IMR-90 (cell line): ENCODE measurements at regions not wholly inside any gene's neighbourhood (a gene's known extent, or its start where the extent isn't known, plus 50 kb on each side); places are given as distances from the start of the nearest gene placed in this dataset.
"Not testable (repeated sequence)": the region's sequence is repeated elsewhere in the genome, so short reads cannot be mapped to it uniquely, and the experiment has no call there.

Experiments
- ATAC-seq: fragments of 200-7000 bp; cut with Tn5 transposase; 2 replicates; pipeline ENCODE4 v1.9.1; 2020; ENCODE audit warnings: low read depth, mild to moderate bottlenecking, moderate library complexity
- BruUV-seq: library from RNA; stranded (reverse); fragments of 400-500 nt; replicated peaks from 2 replicates; lab custom pipeline; 2021; lab: Mats Ljungman, UMichigan
- CTCF ChIA-PET: fragments of 300-600 bp; formaldehyde crosslinking; extraction: SDS; loops from one replicate; lab custom pipeline; 2021; ENCODE audit warnings: antibody characterized with exemption; lab: Yijun Ruan, JAX
- POLR2A ChIA-PET: fragments of 300-600 bp; sonication (Branson Sonifier 250); formaldehyde crosslinking; loops from one replicate; lab custom pipeline; 2022; ENCODE audit warnings: antibody characterized with exemption; ENCODE audit not compliant: unreplicated experiment; lab: Charles Lee
- DNase-seq: peaks from one replicate; pipeline ENCODE4 v3.0.0; 2013
- H2AFZ ChIP-seq: replicated peaks from 2 replicates; pipeline ENCODE3; 2013; ENCODE audit warnings: low read length, mild to moderate bottlenecking; ENCODE audit not compliant: poor library complexity
- H2AK5ac ChIP-seq: 2 replicates; pipeline ENCODE4 v1.6.1; 2013; ENCODE audit warnings: low read depth, low read length, inconsistent platforms
- H2AK9ac ChIP-seq: replicated peaks from 2 replicates; pipeline ENCODE3; 2013; ENCODE audit warnings: mild to moderate bottlenecking, low read depth, low read length, moderate library complexity; ENCODE audit not compliant: poor library complexity
- H2BK120ac ChIP-seq: 2 replicates; pipeline ENCODE4 v1.6.1; 2013; ENCODE audit warnings: low read depth, low read length, inconsistent platforms
- H2BK15ac ChIP-seq: 3 replicates; pipeline ENCODE4 v1.6.1; 2013; ENCODE audit warnings: low read depth, low read length, inconsistent platforms
- H2BK20ac ChIP-seq: 2 replicates; pipeline ENCODE4 v1.6.1; 2013; ENCODE audit warnings: low read depth, mild to moderate bottlenecking, inconsistent platforms, low read length, moderate library complexity
- H2BK5ac ChIP-seq: 2 replicates; pipeline ENCODE4 v1.6.1; 2013; ENCODE audit warnings: mild to moderate bottlenecking, low read depth, low read length, inconsistent platforms; ENCODE audit not compliant: poor library complexity, severe bottlenecking
- H3K14ac ChIP-seq: replicated peaks from 2 replicates; pipeline ENCODE4 v1.6.1; 2013; ENCODE audit warnings: low read depth, low read length, inconsistent platforms
- H3K18ac ChIP-seq: 2 replicates; pipeline ENCODE4 v1.6.1; 2013; ENCODE audit warnings: low read depth, low read length, control low read depth
- H3K23ac ChIP-seq: 2 replicates; pipeline ENCODE4 v1.6.1; 2013; ENCODE audit warnings: low read depth, low read length, inconsistent platforms
- H3K27ac ChIP-seq: 2 replicates; pipeline ENCODE4 v1.5.1; 2013; ENCODE audit warnings: mild to moderate bottlenecking, control low read depth, low read length; ENCODE audit not compliant: insufficient read depth
- H3K27me3 ChIP-seq: 2 replicates; pipeline ENCODE4 v1.6.1; 2013; ENCODE audit warnings: low read length; ENCODE audit not compliant: control insufficient read depth, insufficient read depth
- H3K36me3 ChIP-seq: 2 replicates; pipeline ENCODE4 v1.6.1; 2013; ENCODE audit warnings: low read length, mixed read lengths; ENCODE audit not compliant: control insufficient read depth, insufficient read depth
- H3K4ac ChIP-seq: 2 replicates; pipeline ENCODE4 v1.6.1; 2013; ENCODE audit warnings: low read depth, low read length, inconsistent platforms
- H3K4me1 ChIP-seq: 2 replicates; pipeline ENCODE4 v1.6.1; 2013; ENCODE audit warnings: low read length, mixed read lengths; ENCODE audit not compliant: control insufficient read depth, insufficient read depth
- H3K4me2 ChIP-seq: 2 replicates; pipeline ENCODE4 v1.6.1; 2013; ENCODE audit warnings: low read depth, mild to moderate bottlenecking, control low read depth, low read length, moderate library complexity
- H3K4me3 ChIP-seq: 2 replicates; pipeline ENCODE4 v1.5.1; 2013; ENCODE audit warnings: low read depth, mild to moderate bottlenecking, control low read depth, low read length, moderate library complexity; ENCODE audit not compliant: insufficient read depth
- H3K56ac ChIP-seq: 2 replicates; pipeline ENCODE4 v1.6.1; 2013; ENCODE audit warnings: low read length, inconsistent platforms; ENCODE audit not compliant: insufficient read depth; ENCODE audit errors: extremely low read depth
- H3K79me1 ChIP-seq, 2 experiments: 2 replicates each; pipeline ENCODE4 v1.6.1; 2013; ENCODE audit warnings: low read length in 2 of 2, inconsistent platforms in 1 of 2, low read depth in 1 of 2
- H3K9ac ChIP-seq: 2 replicates; pipeline ENCODE4 v1.6.1; 2013; ENCODE audit warnings: low read depth, low read length, control low read depth
- H3K9me1 ChIP-seq: 2 replicates; pipeline ENCODE4 v1.6.1; 2013; ENCODE audit warnings: low read length, inconsistent platforms; ENCODE audit not compliant: insufficient read depth
- H3K9me3 ChIP-seq: 2 replicates; pipeline ENCODE4 v1.6.1; 2013; ENCODE audit warnings: low read length; ENCODE audit not compliant: control insufficient read depth, insufficient read depth
- H4K20me1 ChIP-seq: 2 replicates; pipeline ENCODE4 v1.6.1; 2013; ENCODE audit warnings: low read length, inconsistent platforms; ENCODE audit not compliant: insufficient read depth
- H4K5ac ChIP-seq: 2 replicates; pipeline ENCODE4 v1.6.1; 2013; ENCODE audit warnings: mild to moderate bottlenecking, low read depth, low read length, control low read depth
- H4K8ac ChIP-seq, 2 experiments: 2 replicates each; pipeline ENCODE4 v1.6.1; 2013; ENCODE audit warnings: low read depth in 2 of 2, low read length in 2 of 2, control low read depth in 1 of 2, inconsistent platforms in 1 of 2
- H4K91ac ChIP-seq: 2 replicates; pipeline ENCODE4 v1.6.1; 2013; ENCODE audit warnings: low read depth, low read length, inconsistent platforms; ENCODE audit not compliant: insufficient read depth
- WGBS, 2 experiments: methylation state at CpG; one replicate each; pipeline versions ENCODE4 v1.1.5 to v1.1.7; 2013; ENCODE audit warnings: missing lambda C conversion rate in 2 of 2; ENCODE audit not compliant: insufficient read length in 1 of 2; ENCODE audit errors: extremely low coverage in 2 of 2; 5-methylcytosine and 5-hydroxymethylcytosine counted together
- dilution Hi-C: fragments of 300-500 bp; cut with HindIII; formaldehyde crosslinking; loops from one replicate; pipeline ENCODE4 v1.14.3; 2018; ENCODE audit warnings: low sequenced_read_pairs; ENCODE audit not compliant: unreplicated experiment
- in situ Hi-C: fragments of 300-500 bp; cut with MboI; formaldehyde crosslinking; loops from 3 replicates; pipeline ENCODE4 v1.14.3; 2019; ENCODE audit warnings: low sequenced_read_pairs, inconsistent platforms, mixed read lengths
- intact Hi-C: fragments of 100-400 bp; cut with micrococcal nuclease; formaldehyde crosslinking; loops from 2 replicates; pipeline ENCODE4 v1.10.0; 2022

DNA sequence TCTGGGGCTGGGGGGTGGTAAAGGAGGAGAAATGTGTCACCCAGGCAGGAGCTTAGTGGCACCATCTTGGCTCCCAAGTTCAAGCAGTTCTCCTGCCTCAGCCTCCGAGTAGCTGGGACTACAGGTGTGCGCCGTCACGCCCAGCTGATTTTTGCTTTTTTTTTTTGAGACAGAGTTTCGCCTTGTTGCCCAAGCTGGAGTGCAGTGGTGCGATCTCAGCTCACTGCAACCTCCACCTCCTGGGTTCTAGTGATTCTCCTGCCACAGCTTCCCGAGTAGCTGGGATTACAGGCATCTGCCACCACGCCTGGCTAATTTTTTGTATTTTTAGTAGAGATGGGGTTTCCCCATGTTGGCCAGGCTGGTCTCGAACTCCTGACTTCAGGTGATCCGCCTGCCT lies 82.1 kb upstream of the METTL9 start:
- H4K91ac ChIP-seq, ATAC-seq, H2AFZ ChIP-seq, H3K4me3 ChIP-seq, H3K23ac ChIP-seq, H2AK9ac ChIP-seq, H2BK15ac ChIP-seq, H2BK20ac ChIP-seq, intact Hi-C loops, dilution Hi-C loops, H2BK5ac ChIP-seq, H3K27me3 ChIP-seq, CTCF ChIA-PET, BruUV-seq, H3K18ac ChIP-seq, H2AK5ac ChIP-seq, H4K8ac ChIP-seq, H3K4me2 ChIP-seq, POLR2A ChIA-PET, H4K5ac ChIP-seq, H3K14ac ChIP-seq, H3K56ac ChIP-seq, H2BK120ac ChIP-seq, H3K9me3 ChIP-seq, H3K36me3 ChIP-seq, H3K27ac ChIP-seq, H3K9ac ChIP-seq, DNase-seq, in situ Hi-C loops, H3K4ac ChIP-seq: not testable (repeated sequence)
- Histone ChIP-seq H3K79me1 (peaks cover 4 to 30% of the 10 kb centered on the region in 2 experiments; a peak in 2 of 4 replicates), H4K20me1 (peaks cover 60% of the 10 kb centered on the region), H3K9me1 (peaks cover 14% of the 10 kb centered on the region), H3K4me1 (peaks cover 21% of the 10 kb centered on the region)
- WGBS, 2 experiments: 57% methylated on average over 1 of the region's 10 CpGs; no CpG with 5 or more reads in 1 of the 2 experiments
